Transverse colon (tissue), 4 donors: ENCODE measurements at regions not wholly inside any gene's neighbourhood (a gene's known extent, or its start where the extent isn't known, plus 50 kb on each side); places are given as distances from the start of the nearest gene placed in this dataset.

Source experiments
- DNase-seq: peaks from one replicate; pipeline ENCODE4 v3.0.0-alpha.2; 2019
- H3K27ac ChIP-seq, 4 donors: fragments of 200-600 bp; sonication (generic); 2 replicates each; pipeline ENCODE4 v1.5.1; 2016 to 2018; ENCODE audit warnings: inconsistent platforms in 4 of 4
- H3K27me3 ChIP-seq: fragments of 200-600 bp; sonication (generic); 2 replicates; pipeline ENCODE4 v1.5.1; 2017; ENCODE audit warnings: inconsistent platforms
- H3K36me3 ChIP-seq, 4 donors: fragments of 200-600 bp; sonication (generic); 2 replicates each; pipeline ENCODE4 v1.5.1; 2017 to 2019; ENCODE audit warnings: inconsistent platforms in 4 of 4
- H3K4me1 ChIP-seq, 4 donors: fragments of 200-600 bp; sonication (generic); 2 replicates each; pipeline ENCODE4 v1.5.1; 2017 to 2020; ENCODE audit warnings: inconsistent platforms in 4 of 4
- H3K4me3 ChIP-seq, 4 donors: fragments of 200-600 bp; sonication (generic); 1 replicate in 1 of 4; 2 replicates in 3 of 4; pipeline versions ENCODE4 v1.5.1 to v1.6.1; 2017 to 2019; ENCODE audit warnings: inconsistent platforms in 4 of 4
- H3K9me3 ChIP-seq, 2 donors: fragments of 200-600 bp; sonication (generic); 2 replicates each; pipeline ENCODE4 v1.5.1; 2017 to 2019; ENCODE audit warnings: inconsistent platforms in 2 of 2
- CTCF ChIP-seq, 5 experiments: fragments of 200-600 bp in 3 of 5; fragments of 450-650 bp in 2 of 5; sonication (generic) in 3 of 5; IDR thresholded peaks; 1 replicate in 2 of 5; 2 replicates in 3 of 5; pipeline ENCODE4 v1.5.1; 2016 to 2017; ENCODE audit warnings: antibody characterized with exemption in 5 of 5, inconsistent platforms in 3 of 5, mild to moderate bottlenecking in 2 of 5, moderate library complexity in 1 of 5
- EP300 ChIP-seq: sonication (generic); formaldehyde crosslinking; IDR thresholded peaks from one replicate; pipeline ENCODE4 v1.6.1; 2017; ENCODE audit warnings: antibody characterized with exemption, low read depth
- POLR2A ChIP-seq: fragments of 450-650 bp; IDR thresholded peaks from one replicate; pipeline ENCODE4 v1.6.1; 2016; ENCODE audit warnings: antibody characterized with exemption, mild to moderate bottlenecking, moderate library complexity
- POLR2AphosphoS5 ChIP-seq, 3 donors: sonication (generic); formaldehyde crosslinking; IDR thresholded peaks; one replicate each; pipeline ENCODE4 v1.6.1; 2016; ENCODE audit warnings: antibody characterized with exemption in 3 of 3
- WGBS, 2 donors: methylation state at CpG; one replicate each; pipeline ENCODE4 v1.1.5; 2018; ENCODE audit warnings: low coverage in 1 of 2; 5-methylcytosine and 5-hydroxymethylcytosine counted together
- in situ Hi-C, 4 donors: fragments of 200-750 bp; cut with MboI; loops; one replicate each; pipeline versions ENCODE4 v1.15.0 to v1.15.1; 2017; ENCODE audit warnings: low sequenced_read_pairs in 3 of 4, low pct_ligation_motif_present in 1 of 4, low pct_unique_long_range_greater_than_20kb in 1 of 4
- intact Hi-C: fragments of 100-400 bp; cut with DNase I; formaldehyde crosslinking; loops from one replicate; pipeline ENCODE4 v1.15.1; 2023; ENCODE audit warnings: low total_unique reads

GRCh38 chr12:24232531-24232930, 283.1 kb upstream of the SOX5 start:
- intact Hi-C loops (no loop called here), in situ Hi-C loops (no loop called here)
- WGBS, 2 donors: 90 to 94% methylated on average over 2 of the region's 2 CpGs
- Histone ChIP-seq H3K36me3 (no peaks in the 10 kb centered on the region), H3K9me3 (no peaks in the 10 kb centered on the region), H3K4me1 (no peaks in the 10 kb centered on the region), H3K27me3 (no peaks in the 10 kb centered on the region), H3K27ac (no peak overlapping the region), H3K4me3 (no peak overlapping the region)
- DNase-seq: no peak
- TF ChIP-seq POLR2A (no peak), EP300 (no peak), POLR2AphosphoS5 (IDR thresholded peaks at IDR 0.05) (no peak), CTCF (IDR thresholded peaks at IDR 0.05) (no peak)

GRCh38 chr12:24231298-24231697, 281.8 kb upstream of the SOX5 start:
- no peaks in the 10 kb centered on the region for H3K36me3 ChIP-seq
- DNase-seq: no peak
- H3K4me3 ChIP-seq: no peak overlapping the region
- H3K9me3 ChIP-seq: no peaks in the 10 kb centered on the region
- no peak overlapping the region for H3K27ac ChIP-seq
- intact Hi-C loops: no loop called here
- H3K27me3 ChIP-seq: no peaks in the 10 kb centered on the region
- H3K4me1 ChIP-seq: no peaks in the 10 kb centered on the region
- TF ChIP-seq POLR2A (no peak), POLR2AphosphoS5 (IDR thresholded peaks at IDR 0.05) (no peak), EP300 (no peak), CTCF (IDR thresholded peaks at IDR 0.05) (no peak)
- WGBS, 2 donors: 73 to 83% methylated on average over 5 of the region's 5 CpGs
- in situ Hi-C loops: no loop called here

GRCh38 chr12:24230061-24230701, 280.7 kb upstream of the SOX5 start:
- H3K9me3 ChIP-seq: no peaks in the 10 kb centered on the region
- no peak overlapping the region for H3K4me3 ChIP-seq
- in situ Hi-C loops (no loop called here), intact Hi-C loops (no loop called here)
- TF ChIP-seq POLR2A (no peak), POLR2AphosphoS5 (IDR thresholded peaks at IDR 0.05) (no peak), EP300 (no peak), CTCF (IDR thresholded peaks at IDR 0.05) (no peak)
- no peaks in the 10 kb centered on the region for H3K4me1 ChIP-seq
- H3K27ac ChIP-seq: no peak overlapping the region
- DNase-seq: no peak
- WGBS, 2 donors: 53 to 66% methylated on average over 8 of the region's 8 CpGs
- H3K36me3 ChIP-seq: no peaks in the 10 kb centered on the region
- H3K27me3 ChIP-seq: no peaks in the 10 kb centered on the region

- WGBS, 2 donors: 77 to 88% methylated on average over 6 to 9 of the region's 9 CpGs
- Histone ChIP-seq H3K27ac (no peak overlapping the region), H3K9me3 (no peaks in the 10 kb centered on the region), H3K27me3 (no peaks in the 10 kb centered on the region), H3K4me1 (no peaks in the 10 kb centered on the region), H3K36me3 (no peaks in the 10 kb centered on the region), H3K4me3 (no peak overlapping the region)
- no peak for DNase-seq
- TF ChIP-seq POLR2A: no peak
- TF ChIP-seq CTCF (IDR thresholded peaks at IDR 0.05): no peak
- no peak for TF ChIP-seq POLR2AphosphoS5 (IDR thresholded peaks at IDR 0.05)
- TF ChIP-seq EP300: no peak
- intact Hi-C loops: no loop called here
- in situ Hi-C loops: no loop called here
Measured at GRCh38 chr12:24229031-24229700, 279.7 kb upstream of the SOX5 start.
